Tibial nerve (tissue), 4 donors: ENCODE measurements at regions not wholly inside any gene's neighbourhood (a gene's known extent, or its start where the extent isn't known, plus 50 kb on each side); places are given as distances from the start of the nearest gene placed in this dataset.

Experiments
- DNase-seq, 2 donors: peaks; one replicate each; pipeline ENCODE4 v3.0.0-alpha.2; 2019; ENCODE audit warnings: low spot score in 2 of 2
- H3K27ac ChIP-seq, 4 donors: fragments of 200-600 bp; sonication (generic) in 3 of 4; one replicate each; pipeline ENCODE4 v1.5.1; 2017 to 2019; ENCODE audit warnings: mild to moderate bottlenecking in 1 of 4
- H3K27me3 ChIP-seq, 2 donors: fragments of 200-600 bp; sonication (generic) in 1 of 2; one replicate each; pipeline versions ENCODE4 v1.5.1 to v1.6.0; 2017 to 2019
- H3K36me3 ChIP-seq, 3 donors: fragments of 200-600 bp; sonication (generic); one replicate each; pipeline ENCODE4 v1.5.1; 2018 to 2019
- H3K4me1 ChIP-seq, 4 donors: fragments of 200-600 bp; sonication (generic) in 3 of 4; one replicate each; pipeline ENCODE4 v1.5.1; 2017 to 2019
- H3K4me3 ChIP-seq, 4 donors: fragments of 200-600 bp; sonication (generic) in 3 of 4; one replicate each; pipeline ENCODE4 v1.5.1; 2017 to 2019; ENCODE audit warnings: mild to moderate bottlenecking in 1 of 4, moderate library complexity in 1 of 4
- H3K9me3 ChIP-seq, 4 donors: fragments of 200-600 bp; sonication (generic) in 3 of 4; one replicate each; pipeline ENCODE4 v1.5.1; 2017 to 2019
- CTCF ChIP-seq, 5 experiments: fragments of 200-600 bp in 3 of 5; fragments of 450-650 bp in 2 of 5; sonication (generic) in 3 of 5; IDR thresholded peaks; one replicate each; pipeline ENCODE4 v1.5.1; 2016 to 2019; ENCODE audit warnings: antibody characterized with exemption in 5 of 5, mild to moderate bottlenecking in 3 of 5, moderate library complexity in 2 of 5
- EP300 ChIP-seq, 2 donors: sonication (generic); formaldehyde crosslinking; IDR thresholded peaks; one replicate each; pipeline ENCODE4 v1.6.1; 2017; ENCODE audit warnings: antibody characterized with exemption in 2 of 2, mild to moderate bottlenecking in 1 of 2
- POLR2A ChIP-seq, 2 donors: fragments of 450-650 bp; IDR thresholded peaks; one replicate each; pipeline ENCODE4 v1.6.1; 2017; ENCODE audit warnings: antibody characterized with exemption in 2 of 2, mild to moderate bottlenecking in 2 of 2, moderate library complexity in 2 of 2
- WGBS, 2 donors: methylation state at CpG; one replicate each; pipeline ENCODE4 v1.1.5; 2018; 5-methylcytosine and 5-hydroxymethylcytosine counted together

- no peaks in the 10 kb centered on the region for H3K27me3 ChIP-seq
- H3K9me3 ChIP-seq = peaks cover 0 to 13% (median 0%) of the 10 kb centered on the region in 4 donors
- H3K27ac ChIP-seq = no peak overlapping the region
- no peaks in the 10 kb centered on the region for H3K36me3 ChIP-seq
- no peaks in the 10 kb centered on the region for H3K4me1 ChIP-seq
- H3K4me3 ChIP-seq = no peak overlapping the region
- WGBS, 2 donors = 73 to 74% methylated on average over 8 of the region's 8 CpGs
- no peak for DNase-seq
- TF ChIP-seq EP300 (IDR thresholded peaks at IDR 0.05) = no peak
Measured at GRCh38 chr1:217965156-217965786, 319.8 kb upstream of the RRP15 start.

GRCh38 chr1:217968085-217968484 lies 317.0 kb upstream of the RRP15 start:
- Histone ChIP-seq H3K27ac (no peak overlapping the region), H3K4me1 (no peaks in the 10 kb centered on the region), H3K9me3 (peaks cover 0 to 13% (median 0%) of the 10 kb centered on the region in 4 donors), H3K27me3 (no peaks in the 10 kb centered on the region), H3K4me3 (no peak overlapping the region), H3K36me3 (no peaks in the 10 kb centered on the region)
- TF ChIP-seq POLR2A (IDR thresholded peaks at IDR 0.05) = no peak
- TF ChIP-seq CTCF (IDR thresholded peaks at IDR 0.05) = no peak
- no peak for TF ChIP-seq EP300 (IDR thresholded peaks at IDR 0.05)
- WGBS, 2 donors = 80 to 96% methylated on average over 4 to 5 of the region's 7 CpGs
- DNase-seq = no peak

- 79% methylated on average over 8 of the region's 8 CpGs for WGBS, 2 donors
Measured at GRCh38 chr1:217969428-217969827, 315.7 kb upstream of the RRP15 start.

GRCh38 chr1:217977943-217978342 lies 307.1 kb upstream of the RRP15 start:
- H3K4me3 ChIP-seq = no peak overlapping the region
- no peaks in the 10 kb centered on the region for H3K9me3 ChIP-seq
- no peaks in the 10 kb centered on the region for H3K4me1 ChIP-seq
- DNase-seq = no peak
- H3K27me3 ChIP-seq = no peaks in the 10 kb centered on the region
- TF ChIP-seq CTCF (IDR thresholded peaks at IDR 0.05) = no peak
- TF ChIP-seq EP300 (IDR thresholded peaks at IDR 0.05) = no peak
- TF ChIP-seq POLR2A (IDR thresholded peaks at IDR 0.05) = no peak
- H3K27ac ChIP-seq = no peak overlapping the region
- H3K36me3 ChIP-seq = no peaks in the 10 kb centered on the region

More at GRCh38 chr1:217969428-217969827, 315.7 kb upstream of the RRP15 start:
- Histone ChIP-seq H3K36me3 (no peaks in the 10 kb centered on the region), H3K27ac (no peak overlapping the region), H3K9me3 (peaks cover 0 to 13% (median 0%) of the 10 kb centered on the region in 4 donors), H3K4me1 (no peaks in the 10 kb centered on the region), H3K4me3 (no peak overlapping the region), H3K27me3 (no peaks in the 10 kb centered on the region)
- TF ChIP-seq POLR2A (IDR thresholded peaks at IDR 0.05) = no peak
- no peak for TF ChIP-seq EP300 (IDR thresholded peaks at IDR 0.05)
- TF ChIP-seq CTCF (IDR thresholded peaks at IDR 0.05) = no peak
- no peak for DNase-seq

- Histone ChIP-seq H3K4me1 (no peaks in the 10 kb centered on the region), H3K4me3 (no peak overlapping the region), H3K9me3 (no peaks in the 10 kb centered on the region), H3K27ac (no peak overlapping the region), H3K36me3 (no peaks in the 10 kb centered on the region), H3K27me3 (no peaks in the 10 kb centered on the region)
- 65 to 69% methylated on average over 1 of the region's 1 CpG for WGBS, 2 donors
- no peak for TF ChIP-seq CTCF (IDR thresholded peaks at IDR 0.05)
- no peak for TF ChIP-seq POLR2A (IDR thresholded peaks at IDR 0.05)
- TF ChIP-seq EP300 (IDR thresholded peaks at IDR 0.05) = no peak
- DNase-seq = no peak
Measured at GRCh38 chr1:217981430-217981829, 303.7 kb upstream of the RRP15 start.
